ENCODE measurements at regions not wholly inside any gene's neighbourhood (a gene's known extent, or its start where the extent isn't known, plus 50 kb on each side); places are given as distances from the start of the nearest gene placed in this dataset.

DNA sequence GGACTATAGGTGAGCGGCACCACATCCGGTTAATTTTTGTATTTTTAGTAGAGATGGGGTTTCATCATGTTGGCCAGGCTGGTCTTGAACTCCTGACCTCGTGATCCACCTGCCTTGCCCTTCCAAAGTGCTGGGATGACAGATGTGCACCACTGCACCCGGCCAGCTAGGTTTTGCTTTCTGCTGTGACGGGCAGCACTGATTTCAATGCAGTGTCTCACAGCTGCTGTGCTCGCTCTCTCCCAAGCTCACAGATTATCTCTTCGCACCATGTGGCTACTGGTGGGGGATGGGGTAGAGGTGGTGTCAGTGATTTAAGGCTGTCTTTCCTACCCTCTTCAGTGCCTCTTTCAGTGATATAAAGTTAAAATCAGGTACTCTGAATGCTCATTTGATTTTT, 909.1 kb downstream of the TRHDE start:
- TF ChIP-seq, protein P1, sequence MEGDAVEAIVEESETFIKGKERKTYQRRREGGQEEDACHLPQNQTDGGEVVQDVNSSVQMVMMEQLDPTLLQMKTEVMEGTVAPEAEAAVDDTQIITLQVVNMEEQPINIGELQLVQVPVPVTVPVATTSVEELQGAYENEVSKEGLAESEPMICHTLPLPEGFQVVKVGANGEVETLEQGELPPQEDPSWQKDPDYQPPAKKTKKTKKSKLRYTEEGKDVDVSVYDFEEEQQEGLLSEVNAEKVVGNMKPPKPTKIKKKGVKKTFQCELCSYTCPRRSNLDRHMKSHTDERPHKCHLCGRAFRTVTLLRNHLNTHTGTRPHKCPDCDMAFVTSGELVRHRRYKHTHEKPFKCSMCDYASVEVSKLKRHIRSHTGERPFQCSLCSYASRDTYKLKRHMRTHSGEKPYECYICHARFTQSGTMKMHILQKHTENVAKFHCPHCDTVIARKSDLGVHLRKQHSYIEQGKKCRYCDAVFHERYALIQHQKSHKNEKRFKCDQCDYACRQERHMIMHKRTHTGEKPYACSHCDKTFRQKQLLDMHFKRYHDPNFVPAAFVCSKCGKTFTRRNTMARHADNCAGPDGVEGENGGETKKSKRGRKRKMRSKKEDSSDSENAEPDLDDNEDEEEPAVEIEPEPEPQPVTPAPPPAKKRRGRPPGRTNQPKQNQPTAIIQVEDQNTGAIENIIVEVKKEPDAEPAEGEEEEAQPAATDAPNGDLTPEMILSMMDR (IDR thresholded peaks at IDR 0.05; ENCODE audit: insufficient read depth, low read length, poor library complexity, severe bottlenecking) = no peak
- Histone ChIP-seq H3K4me3 (ENCODE audit: low read depth, low read length) (no peak overlapping the region), H3K36me3 (ENCODE audit: control insufficient read depth, insufficient read depth, low read length) (no peaks in the 10 kb centered on the region), H3K27me3 (ENCODE audit: control insufficient read depth, insufficient read depth, low read length) (no peaks in the 10 kb centered on the region)
- no peak for DNase-seq (ENCODE audit: low read depth)

- H3K27me3 ChIP-seq (ENCODE audit: control insufficient read depth, insufficient read depth, low read length) = no peaks in the 10 kb centered on the region
- no peak for DNase-seq (ENCODE audit: low read depth)
- TF ChIP-seq, protein P1 (IDR thresholded peaks at IDR 0.05; ENCODE audit: insufficient read depth, low read length, poor library complexity, severe bottlenecking) = no peak
- H3K36me3 ChIP-seq (ENCODE audit: control insufficient read depth, insufficient read depth, low read length) = no peaks in the 10 kb centered on the region
- no peak overlapping the region for H3K4me3 ChIP-seq (ENCODE audit: low read depth, low read length)
Observed at GRCh38 chr12:73185403-73185802, 913.2 kb downstream of the TRHDE start.

GRCh38 chr12:73186272-73186671, 914.1 kb downstream of the TRHDE start:
- Histone ChIP-seq H3K27me3 (ENCODE audit: control insufficient read depth, insufficient read depth, low read length) (no peaks in the 10 kb centered on the region), H3K4me3 (ENCODE audit: low read depth, low read length) (no peak overlapping the region), H3K36me3 (ENCODE audit: control insufficient read depth, insufficient read depth, low read length) (no peaks in the 10 kb centered on the region)
- DNase-seq (ENCODE audit: low read depth) = no peak
- TF ChIP-seq, protein P1 (IDR thresholded peaks at IDR 0.05; ENCODE audit: insufficient read depth, low read length, poor library complexity, severe bottlenecking) = no peak

DNA sequence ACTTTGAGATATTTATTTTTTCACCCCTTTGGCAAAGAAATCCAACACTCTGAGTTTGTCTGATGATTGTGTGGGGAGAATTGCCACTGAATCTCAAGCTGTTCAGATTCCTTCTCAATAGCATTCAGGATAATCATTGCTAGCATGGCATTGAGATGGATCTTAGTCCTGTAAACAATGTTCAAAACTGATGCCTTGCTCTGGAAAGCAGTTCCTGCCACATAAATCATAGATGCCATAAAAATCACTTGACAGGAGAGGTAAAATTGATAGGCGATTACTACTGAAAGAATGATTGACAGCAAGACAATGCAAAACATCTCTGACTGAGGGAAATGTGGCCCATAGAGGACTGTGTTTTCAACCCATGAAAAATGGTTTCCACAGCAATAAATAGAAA, 915.6 kb downstream of the TRHDE start:
- DNase-seq (ENCODE audit: low read depth) = no peak
- Histone ChIP-seq H3K27me3 (ENCODE audit: control insufficient read depth, insufficient read depth, low read length) (no peaks in the 10 kb centered on the region), H3K36me3 (ENCODE audit: control insufficient read depth, insufficient read depth, low read length) (no peaks in the 10 kb centered on the region), H3K4me3 (ENCODE audit: low read depth, low read length) (no peak overlapping the region)
- TF ChIP-seq, protein P1 (IDR thresholded peaks at IDR 0.05; ENCODE audit: insufficient read depth, low read length, poor library complexity, severe bottlenecking) = no peak

GRCh38 chr12:73210548-73211204, 938.5 kb downstream of the TRHDE start:
- no peaks in the 10 kb centered on the region for H3K27me3 ChIP-seq (ENCODE audit: control insufficient read depth, insufficient read depth, low read length)
- H3K36me3 ChIP-seq (ENCODE audit: control insufficient read depth, insufficient read depth, low read length) = no peaks in the 10 kb centered on the region
- TF ChIP-seq, protein P1 (IDR thresholded peaks at IDR 0.05; ENCODE audit: insufficient read depth, low read length, poor library complexity, severe bottlenecking) = no peak
- no peak overlapping the region for H3K4me3 ChIP-seq (ENCODE audit: low read depth, low read length)
- no peak for DNase-seq (ENCODE audit: low read depth)

- TF ChIP-seq, protein P1 (IDR thresholded peaks at IDR 0.05; ENCODE audit: insufficient read depth, low read length, poor library complexity, severe bottlenecking) = no peak
- Histone ChIP-seq H3K4me3 (ENCODE audit: low read depth, low read length) (no peak overlapping the region), H3K36me3 (ENCODE audit: control insufficient read depth, insufficient read depth, low read length) (no peaks in the 10 kb centered on the region), H3K27me3 (ENCODE audit: control insufficient read depth, insufficient read depth, low read length) (no peaks in the 10 kb centered on the region)
- no peak for DNase-seq (ENCODE audit: low read depth)
Observed at GRCh38 chr12:73220951-73221350, 948.8 kb downstream of the TRHDE start.

Measured in kidney epithelial cell (primary cell).